B cell (primary cell): ENCODE measurements at regions not wholly inside any gene's neighbourhood (a gene's known extent, or its start where the extent isn't known, plus 50 kb on each side); places are given as distances from the start of the nearest gene placed in this dataset.

Experiments used
- ATAC-seq: fragments of 200-7000 bp; cut with Tn5 transposase; one replicate; pipeline ENCODE4 v1.10.0; 2021; ENCODE audit warnings: low read depth, mild to moderate bottlenecking, moderate number of reproducible peaks, moderate library complexity
- CTCF ChIA-PET: fragments of 350-600 bp; sonication (Branson Sonifier 250); formaldehyde crosslinking; loops from one replicate; lab custom pipeline; 2021; ENCODE audit warnings: antibody characterized with exemption, inconsistent platforms; lab: Charles Lee
- POLR2A ChIA-PET: fragments of 350-600 bp; sonication (Branson Sonifier 250); formaldehyde crosslinking; loops from one replicate; lab custom pipeline; 2021; ENCODE audit warnings: antibody characterized with exemption; lab: Charles Lee
- DNase-seq: peaks from one replicate; pipeline ENCODE4 v3.0.0; 2013
- H2AFZ ChIP-seq: 2 replicates; pipeline ENCODE4 v1.6.1; 2012; ENCODE audit warnings: mild to moderate bottlenecking, low read depth, low read length; ENCODE audit not compliant: insufficient read depth, poor library complexity, severe bottlenecking
- H3K27ac ChIP-seq, 2 donors: 1 replicate in 1 of 2; 2 replicates in 1 of 2; pipeline ENCODE4 v1.5.1; 2012 to 2013; ENCODE audit warnings: low read length in 2 of 2, mild to moderate bottlenecking in 2 of 2, moderate library complexity in 1 of 2
- H3K27me3 ChIP-seq, 4 experiments: fragments of 200-600 bp in 1 of 4; sonication (generic) in 1 of 4; replicated peaks in 1 of 4; 1 replicate in 2 of 4; 2 replicates in 2 of 4; pipeline versions ENCODE4 v1.6.1 to v1.7.0; 2013 to 2016; ENCODE audit warnings: low read length in 3 of 4, mild to moderate bottlenecking in 2 of 4, mixed read lengths in 1 of 4, moderate library complexity in 1 of 4; ENCODE audit not compliant: insufficient read depth in 4 of 4, control insufficient read depth in 3 of 4; ENCODE audit errors: control extremely low read depth in 1 of 4
- H3K36me3 ChIP-seq, 2 experiments: replicated peaks in 1 of 2; 1 replicate in 1 of 2; 2 replicates in 1 of 2; pipeline versions ENCODE4 v1.6.1 to v1.7.1; 2013; ENCODE audit warnings: low read length in 1 of 2; ENCODE audit not compliant: insufficient read depth in 2 of 2, control insufficient read depth in 1 of 2; ENCODE audit errors: control extremely low read depth in 1 of 2, extremely low read depth in 1 of 2
- H3K4me1 ChIP-seq, 2 donors: fragments of 200-600 bp in 1 of 2; sonication (generic) in 1 of 2; 1 replicate in 1 of 2; 2 replicates in 1 of 2; pipeline versions ENCODE4 v1.5.1 to v1.6.1; 2013 to 2017; ENCODE audit warnings: low read length in 2 of 2; ENCODE audit not compliant: control insufficient read depth in 2 of 2, insufficient read depth in 2 of 2
- H3K4me2 ChIP-seq: replicated peaks from 2 replicates; pipeline ENCODE3; 2012; ENCODE audit warnings: mild to moderate bottlenecking, low read depth, low read length; ENCODE audit not compliant: poor library complexity, severe bottlenecking
- H3K4me3 ChIP-seq, 5 experiments: fragments of 200-600 bp in 1 of 5; sonication (generic) in 1 of 5; 1 replicate in 3 of 5; 2 replicates in 2 of 5; pipeline versions ENCODE4 v1.5.1 to v1.7.0; 2011 to 2016; ENCODE audit warnings: low read length in 4 of 5, mild to moderate bottlenecking in 4 of 5, low read depth in 2 of 5, control low read depth in 1 of 5, moderate library complexity in 1 of 5; ENCODE audit not compliant: insufficient read depth in 1 of 5; ENCODE audit errors: control extremely low read depth in 1 of 5, extremely low read depth in 1 of 5
- H3K79me2 ChIP-seq: fragments of 200-600 bp; sonication (generic); one replicate; pipeline ENCODE4 v1.6.0; 2016; ENCODE audit warnings: low read length; ENCODE audit not compliant: control insufficient read depth, insufficient read depth
- H3K9ac ChIP-seq: fragments of 200-600 bp; sonication (generic); 2 replicates; pipeline ENCODE4 v1.6.1; 2017; ENCODE audit warnings: mild to moderate bottlenecking, low read length, moderate library complexity
- H3K9me3 ChIP-seq, 3 donors: one replicate each; pipeline versions ENCODE4 v1.6.1 to v1.7.1; 2013; ENCODE audit warnings: low read length in 2 of 3; ENCODE audit not compliant: control insufficient read depth in 2 of 3, insufficient read depth in 1 of 3; ENCODE audit errors: control extremely low read depth in 1 of 3
- H4K20me1 ChIP-seq: 2 replicates; pipeline ENCODE4 v1.6.0; 2012; ENCODE audit warnings: mild to moderate bottlenecking, low read length; ENCODE audit not compliant: insufficient read depth, control insufficient read depth, poor library complexity, severe bottlenecking
- H3K27ac Mint-ChIP-seq: one replicate; pipeline ENCODE4 v1.8.0; 2021; ENCODE audit warnings: mixed read lengths
- H3K27me3 Mint-ChIP-seq: one replicate; pipeline ENCODE4 v1.8.0; 2021; ENCODE audit warnings: mixed read lengths
- H3K4me1 Mint-ChIP-seq: one replicate; pipeline ENCODE4 v1.8.0; 2021; ENCODE audit warnings: mixed read lengths
- H3K4me3 Mint-ChIP-seq: one replicate; pipeline ENCODE4 v1.8.0; 2021; ENCODE audit warnings: mixed read lengths
- H3K9me3 Mint-ChIP-seq: one replicate; pipeline ENCODE4 v1.8.0; 2022; ENCODE audit warnings: mixed read lengths; ENCODE audit not compliant: insufficient read depth
- CTCF ChIP-seq: fragments of 200-600 bp; IDR thresholded peaks from one replicate; pipeline ENCODE4 v1.8.0; 2022; ENCODE audit warnings: antibody characterized with exemption, mild to moderate bottlenecking
- EZH2 ChIP-seq: IDR thresholded peaks from 2 replicates; pipeline ENCODE4 v1.6.1; 2012; ENCODE audit warnings: borderline replicate concordance, low read depth, mild to moderate bottlenecking, moderate library complexity, low read length; ENCODE audit not compliant: insufficient read depth, poor library complexity, severe bottlenecking
- WGBS: methylation state at CpG from one replicate; pipeline ENCODE4 v1.1.5; 2013; ENCODE audit warnings: missing lambda C conversion rate; ENCODE audit not compliant: insufficient coverage; 5-methylcytosine and 5-hydroxymethylcytosine counted together
- intact Hi-C: fragments of 100-400 bp; cut with micrococcal nuclease; formaldehyde crosslinking; loops from one replicate; pipeline ENCODE4 v1.10.0; 2022

- no peak overlapping the region for H3K4me3 Mint-ChIP-seq
- Histone ChIP-seq H3K4me2 (no peak overlapping the region), H3K9me3 (peaks cover 0 to 3% (median 0%) of the 10 kb centered on the region in 3 donors), H3K4me1 (no peaks in the 10 kb centered on the region), H4K20me1 (no peaks in the 10 kb centered on the region), H3K27ac (no peak overlapping the region), H3K36me3 (no peaks in the 10 kb centered on the region), H3K4me3 (no peak overlapping the region), H3K27me3 (no peaks in the 10 kb centered on the region), H2AFZ (no peak overlapping the region), H3K79me2 (no peaks in the 10 kb centered on the region), H3K9ac (no peak overlapping the region)
- no peak for TF ChIP-seq EZH2
- POLR2A ChIA-PET = no interaction called here
- no peaks in the 10 kb centered on the region for H3K4me1 Mint-ChIP-seq
- H3K9me3 Mint-ChIP-seq = no peaks in the 10 kb centered on the region
- H3K27me3 Mint-ChIP-seq = no peaks in the 10 kb centered on the region
- ATAC-seq (no peak), DNase-seq (no peak)
- WGBS = 96% methylated on average over 8 of the region's 8 CpGs
- CTCF ChIA-PET = no interaction called here
- intact Hi-C loops = no loop called here
- H3K27ac Mint-ChIP-seq = no peak overlapping the region
These were observed 2144.2 kb upstream of the AGA start for GRCh38 chr4:179586460-179586859.

- no peaks in the 10 kb centered on the region for H3K27me3 Mint-ChIP-seq
- Histone ChIP-seq H4K20me1 (no peaks in the 10 kb centered on the region), H3K36me3 (no peaks in the 10 kb centered on the region), H3K4me1 (no peaks in the 10 kb centered on the region), H3K9ac (no peak overlapping the region), H2AFZ (no peak overlapping the region), H3K4me3 (no peak overlapping the region), H3K4me2 (no peak overlapping the region), H3K79me2 (no peaks in the 10 kb centered on the region), H3K27me3 (no peaks in the 10 kb centered on the region), H3K27ac (no peak overlapping the region), H3K9me3 (no peaks in the 10 kb centered on the region)
- 98% methylated on average over 5 of the region's 6 CpGs for WGBS
- DNase-seq (no peak), ATAC-seq (no peak)
- no peak overlapping the region for H3K27ac Mint-ChIP-seq
- TF ChIP-seq EZH2 (no peak), CTCF (no peak)
- intact Hi-C loops = no loop called here
- H3K4me1 Mint-ChIP-seq = no peaks in the 10 kb centered on the region
- ChIA-PET CTCF (no interaction called here), POLR2A (no interaction called here)
- no peak overlapping the region for H3K4me3 Mint-ChIP-seq
- no peaks in the 10 kb centered on the region for H3K9me3 Mint-ChIP-seq
These were observed 2153.6 kb upstream of the AGA start for GRCh38 chr4:179595671-179596410.
